Right renal cortex interstitium (tissue), 3 donors: ENCODE measurements at regions not wholly inside any gene's neighbourhood (a gene's known extent, or its start where the extent isn't known, plus 50 kb on each side); places are given as distances from the start of the nearest gene placed in this dataset.
"Not testable (repeated sequence)": the region's sequence is repeated elsewhere in the genome, so short reads cannot be mapped to it uniquely, and the experiment has no call there.

ENCODE experiments used
- DNase-seq, 3 donors: peaks; one replicate each; pipeline ENCODE4 v3.0.0-alpha.2; 2013; ENCODE audit warnings: low read depth in 3 of 3, low spot score in 2 of 3

DNA sequence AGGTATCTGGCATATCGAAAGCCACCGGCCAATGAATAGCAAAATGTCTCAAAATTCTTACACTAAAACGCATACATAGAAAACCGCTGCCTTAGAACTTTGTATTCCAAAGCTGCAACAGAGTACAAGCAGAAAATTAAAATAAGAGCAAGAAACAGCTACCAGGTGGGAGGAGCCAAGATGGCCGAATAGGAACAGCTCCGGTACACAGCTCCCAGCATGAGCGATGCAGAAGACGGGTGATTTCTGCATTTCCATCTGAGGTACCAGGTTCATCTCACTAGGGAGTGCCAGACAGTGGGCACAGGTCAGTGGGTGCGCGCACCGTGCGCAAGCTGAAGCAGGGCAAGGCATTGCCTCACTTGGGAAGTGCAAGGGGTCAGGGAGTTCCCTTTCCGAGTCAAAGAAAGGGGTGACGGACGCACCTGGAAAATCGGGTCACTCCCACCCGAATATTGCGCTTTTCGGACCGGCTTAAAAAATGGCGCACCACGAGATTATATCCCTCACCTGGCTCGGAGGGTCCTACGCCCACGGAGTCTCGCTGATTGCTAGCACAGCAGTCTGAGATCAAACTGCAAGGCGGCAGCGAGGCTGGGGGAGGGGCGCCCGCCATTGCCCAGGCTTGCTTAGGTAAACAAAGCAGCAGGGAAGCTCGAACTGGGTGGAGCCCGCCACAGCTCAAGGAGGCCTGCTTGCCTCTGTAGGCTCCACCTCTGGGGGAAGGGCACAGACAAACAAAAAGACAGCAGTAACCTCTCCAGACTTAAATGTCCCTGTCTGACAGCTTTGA is 367.2 kb upstream of the ATP11B start:
- DNase-seq: not testable (repeated sequence)

DNA sequence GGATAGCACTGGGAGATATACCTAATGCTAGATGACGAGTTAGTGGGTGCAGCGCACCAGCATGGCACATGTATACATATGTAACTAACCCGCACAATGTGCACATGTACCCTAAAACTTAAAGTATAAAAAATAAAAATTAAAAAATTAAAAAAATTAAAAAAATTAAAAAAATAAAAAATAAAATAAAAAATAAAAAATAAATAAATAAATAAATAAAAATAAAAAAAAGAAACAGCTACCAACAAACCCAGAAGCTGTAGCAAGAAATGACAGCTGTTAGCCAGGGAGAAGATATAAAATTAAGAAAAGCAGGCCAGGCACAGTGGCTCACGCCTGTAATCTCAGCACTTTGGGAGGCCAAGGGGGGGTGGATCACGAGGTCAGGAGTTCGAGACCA is 361.3 kb upstream of the ATP11B start:
- not testable (repeated sequence) for DNase-seq

GRCh38 chr3:182435860-182436259 is 357.4 kb upstream of the ATP11B start:
- no peak for DNase-seq

- no peak for DNase-seq
Observed at GRCh38 chr3:182436547-182436946, 356.8 kb upstream of the ATP11B start.

- no peak for DNase-seq
Observed at GRCh38 chr3:182438398-182438797, 354.9 kb upstream of the ATP11B start.

GRCh38 chr3:182440101-182440500 is 353.2 kb upstream of the ATP11B start:
- DNase-seq: no peak

DNA sequence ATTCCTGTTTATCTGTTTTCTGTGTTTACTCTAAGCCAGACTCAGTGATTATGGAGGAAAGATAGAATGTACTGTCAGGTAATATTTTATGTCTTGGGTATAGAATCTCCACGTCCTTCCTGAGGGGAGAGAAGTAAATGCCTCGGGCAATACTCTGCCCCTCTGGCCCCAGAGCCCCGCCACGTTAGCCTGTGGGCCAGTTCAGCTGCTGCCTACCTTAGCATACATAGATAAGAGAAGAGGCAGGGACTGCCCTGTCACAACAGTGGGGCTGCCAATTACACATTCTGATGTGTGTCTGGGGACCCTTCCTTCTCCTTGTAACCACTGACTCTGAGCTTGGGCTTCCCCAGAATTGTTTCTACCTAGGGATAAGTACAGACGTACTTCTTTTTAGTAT is 347.7 kb upstream of the ATP11B start:
- no peak for DNase-seq

- DNase-seq: no peak
Observed at GRCh38 chr3:182450942-182451787, 342.1 kb upstream of the ATP11B start.

DNA sequence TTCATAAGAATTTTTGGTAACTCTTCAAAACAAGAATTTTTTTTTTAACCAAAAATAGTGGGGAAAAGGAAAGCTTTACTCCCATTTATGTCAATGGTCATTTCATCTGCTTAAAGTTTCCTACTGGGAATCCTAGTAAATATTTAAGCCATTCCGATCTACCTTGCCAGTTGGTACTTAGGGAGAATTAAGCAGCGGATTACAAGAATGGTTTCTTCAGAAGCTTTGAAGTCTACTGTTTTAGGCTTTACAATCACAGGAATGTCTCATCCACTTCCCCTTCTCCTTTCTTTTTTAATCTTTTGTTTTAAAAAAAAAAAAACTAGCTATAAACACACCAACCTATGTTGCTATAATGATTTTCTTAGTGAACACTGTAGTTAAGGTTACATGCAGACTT is 341.4 kb upstream of the ATP11B start:
- no peak for DNase-seq

DNA sequence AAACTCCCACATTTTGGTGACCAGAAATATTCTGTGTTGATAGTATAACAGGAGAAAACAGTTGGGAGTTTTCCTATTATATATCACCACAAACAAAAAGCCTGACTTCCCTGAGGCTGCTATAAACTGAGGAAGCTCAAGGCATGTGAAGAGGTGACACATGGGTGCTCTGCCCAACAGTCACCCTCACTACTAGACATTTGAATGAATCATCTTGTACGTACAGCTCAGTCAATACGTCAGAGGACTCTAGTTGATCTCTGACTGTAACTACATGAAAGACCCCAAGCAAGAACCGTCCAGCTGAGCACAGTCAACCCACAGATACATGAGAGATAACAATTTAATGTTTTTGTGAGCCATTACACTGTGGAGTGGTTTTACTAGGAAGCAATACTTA is 338.3 kb upstream of the ATP11B start:
- no peak for DNase-seq

DNA sequence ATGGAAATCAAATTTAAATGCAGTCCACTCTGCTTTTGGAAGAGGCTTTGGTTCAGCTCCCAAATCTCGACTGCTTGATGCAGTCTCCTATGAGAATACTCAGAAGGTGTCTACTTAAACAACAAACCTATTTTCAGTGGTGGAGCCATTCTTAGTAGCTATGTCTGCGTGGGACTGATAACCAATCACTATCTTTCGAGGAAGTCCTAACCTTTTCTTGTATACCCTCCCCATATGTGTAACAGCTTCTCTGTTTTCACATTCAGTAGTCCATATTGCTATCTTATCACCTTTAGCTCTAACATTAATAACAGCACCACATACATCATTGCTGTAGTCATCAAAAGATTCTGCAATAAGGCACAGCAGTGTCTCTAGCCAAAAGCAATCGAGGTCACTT is 333.0 kb upstream of the ATP11B start:
- DNase-seq: no peak

GRCh38 chr3:182462152-182462551 is 331.2 kb upstream of the ATP11B start:
- DNase-seq: no peak

- no peak for DNase-seq
Observed at GRCh38 chr3:182464513-182465145, 328.7 kb upstream of the ATP11B start.

- no peak for DNase-seq
Observed at GRCh38 chr3:182465301-182466185, 327.8 kb upstream of the ATP11B start.

DNA sequence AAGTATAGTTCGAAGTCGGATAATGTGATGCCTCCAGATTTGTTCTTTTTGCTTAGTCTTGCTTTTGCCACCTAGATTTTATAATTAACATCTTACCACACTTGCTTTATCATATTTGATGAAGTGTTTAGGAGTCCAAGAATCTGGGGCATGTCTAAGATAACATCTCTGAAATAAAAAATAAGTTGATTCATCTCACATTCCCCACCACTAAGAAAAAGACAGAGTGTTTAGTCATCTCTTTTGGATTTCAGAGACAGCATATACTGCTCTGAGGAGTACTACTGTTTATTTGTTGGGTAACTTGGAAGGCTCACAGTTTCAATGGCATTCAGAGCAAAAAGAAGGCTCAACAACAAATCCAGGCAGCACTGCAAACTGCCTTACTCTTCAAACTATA is 324.2 kb upstream of the ATP11B start:
- no peak for DNase-seq

DNA sequence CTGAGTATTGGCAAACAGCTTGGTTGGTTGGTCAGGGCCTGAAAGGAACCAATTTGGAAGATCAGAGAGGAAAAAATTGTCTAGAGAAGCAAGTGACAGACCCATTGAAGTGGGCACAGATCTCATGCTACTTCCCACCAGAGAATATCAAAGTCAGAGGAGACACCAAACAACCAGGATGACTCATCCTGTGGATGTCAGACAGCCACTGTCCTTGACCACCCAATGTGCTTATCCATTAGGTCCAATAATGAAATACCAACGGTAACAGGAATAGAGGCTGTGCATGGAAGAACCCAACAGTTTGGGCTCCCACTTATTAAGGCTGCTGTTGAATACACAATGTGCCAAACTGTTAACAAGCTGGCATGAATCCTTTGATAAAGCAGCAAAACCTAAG is 323.1 kb upstream of the ATP11B start:
- no peak for DNase-seq

- no peak for DNase-seq
Observed at GRCh38 chr3:182473191-182473710, 320.1 kb upstream of the ATP11B start.

DNA sequence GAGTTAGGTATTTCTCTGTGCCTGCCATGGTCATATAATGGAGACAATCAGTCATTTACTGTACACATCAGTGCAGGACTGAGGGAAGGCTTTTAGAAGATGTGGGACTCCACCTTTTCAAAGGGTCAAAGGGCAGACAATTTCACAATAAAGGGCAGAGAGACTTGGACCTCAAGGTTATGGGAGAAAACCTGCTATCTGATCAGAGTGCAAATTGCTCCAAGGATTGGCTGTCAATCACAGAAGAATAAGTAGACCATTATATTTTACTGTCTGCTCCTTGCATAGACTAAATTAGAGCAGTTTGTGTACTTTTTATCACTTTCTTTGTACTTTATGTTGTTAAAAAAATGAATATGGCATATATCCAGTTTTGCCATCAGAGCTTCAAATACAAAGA is 314.9 kb upstream of the ATP11B start:
- no peak for DNase-seq

GRCh38 chr3:182479419-182480336 is 313.6 kb upstream of the ATP11B start:
- no peak for DNase-seq
